ENCODE measurements at regions not wholly inside any gene's neighbourhood (a gene's known extent, or its start where the extent isn't known, plus 50 kb on each side); places are given as distances from the start of the nearest gene placed in this dataset.

- TF ChIP-seq RCOR1 (IDR thresholded peaks at IDR 0.05; ENCODE audit: low read depth, low read length) (no peak), POLR2A (IDR thresholded peaks at IDR 0.05; ENCODE audit: low read length) (no peak), CTCF (IDR thresholded peaks at IDR 0.05) (no peak), MAX (IDR thresholded peaks at IDR 0.05) (no peak), EP300 (IDR thresholded peaks at IDR 0.05) (no peak), REST (IDR thresholded peaks at IDR 0.05) (no peak), ELK1 (IDR thresholded peaks at IDR 0.05; ENCODE audit: low read depth, low read length) (no peak), EHMT2 (IDR thresholded peaks at IDR 0.05; ENCODE audit: low read depth) (no peak), BCL3 (IDR thresholded peaks at IDR 0.05) (no peak), KDM1A (IDR thresholded peaks at IDR 0.05; ENCODE audit: low read depth) (no peak), BHLHE40 (IDR thresholded peaks at IDR 0.05; ENCODE audit: low read depth, low read length) (no peak)
Observed at GRCh38 chr1:187070076-187070475, 241.3 kb downstream of the PLA2G4A start.

Data from A549 (cell line).